SK-N-SH treated with all-trans-retinoic acid at 6 μM for 48 hours (cell line): ENCODE measurements at regions not wholly inside any gene's neighbourhood (a gene's known extent, or its start where the extent isn't known, plus 50 kb on each side); places are given as distances from the start of the nearest gene placed in this dataset.

ENCODE experiments used
- CREB5 ChIP-seq: fragments of 250-450 bp; sonication (Bioruptor Pico); IDR thresholded peaks from 2 replicates; pipeline ENCODE4 v1.5.1; 2020; ENCODE audit warnings: low read depth, mild to moderate bottlenecking, moderate library complexity
- PATZ1 ChIP-seq: fragments of 250-450 bp; sonication (Bioruptor Pico); IDR thresholded peaks from 2 replicates; pipeline ENCODE4 v1.8.0; 2020; ENCODE audit warnings: mild to moderate bottlenecking, moderate library complexity, borderline replicate concordance

GRCh38 chr6:170045563-170045960 is 245.3 kb downstream of the DLL1 start:
- no peak for TF ChIP-seq PATZ1 (CRISPR knock-in tag)
- no peak for TF ChIP-seq CREB5 (CRISPR knock-in tag)
